GDM1 (cell line): ENCODE measurements at regions not wholly inside any gene's neighbourhood (a gene's known extent, or its start where the extent isn't known, plus 50 kb on each side); places are given as distances from the start of the nearest gene placed in this dataset.

Experiments
- DNase-seq: peaks from one replicate; lab custom pipeline; 2025; lab: John Stamatoyannopoulos, UW

GRCh38 chr1:57996400-57996799 is 550.1 kb downstream of the OMA1 start:
- no peak for DNase-seq

GRCh38 chr1:57991289-57991688 is 555.2 kb downstream of the OMA1 start:
- DNase-seq, result no peak

GRCh38 chr1:57989877-57990276 is 556.6 kb downstream of the OMA1 start:
- DNase-seq, result no peak

- no peak for DNase-seq
Measured at GRCh38 chr1:57987523-57987922, 559.0 kb downstream of the OMA1 start.

GRCh38 chr1:57986432-57986831 is 560.1 kb downstream of the OMA1 start:
- no peak for DNase-seq

- no peak for DNase-seq
Measured at GRCh38 chr1:57984277-57984676, 560.4 kb upstream of the DAB1 start.

GRCh38 chr1:57983441-57983840 is 559.6 kb upstream of the DAB1 start:
- no peak for DNase-seq

GRCh38 chr1:57982852-57983251 is 559.0 kb upstream of the DAB1 start:
- DNase-seq, result no peak

GRCh38 chr1:57976216-57976615 is 552.4 kb upstream of the DAB1 start:
- DNase-seq, result no peak

GRCh38 chr1:57968321-57968720 is 544.5 kb upstream of the DAB1 start:
- no peak for DNase-seq

- no peak for DNase-seq
Measured at GRCh38 chr1:57966751-57967406, 543.0 kb upstream of the DAB1 start.

- no peak for DNase-seq
Measured at GRCh38 chr1:57966340-57966739, 542.5 kb upstream of the DAB1 start.

- no peak for DNase-seq
Measured at GRCh38 chr1:57963581-57963980, 539.7 kb upstream of the DAB1 start.

GRCh38 chr1:57959531-57960241 is 535.8 kb upstream of the DAB1 start:
- DNase-seq, result no peak

GRCh38 chr1:57957576-57957975 is 533.7 kb upstream of the DAB1 start:
- DNase-seq, result no peak

- no peak for DNase-seq
Measured at GRCh38 chr1:57951390-57951789, 527.5 kb upstream of the DAB1 start.

GRCh38 chr1:57949168-57949567 is 525.3 kb upstream of the DAB1 start:
- DNase-seq, result no peak

- no peak for DNase-seq
Measured at GRCh38 chr1:57947471-57947870, 523.6 kb upstream of the DAB1 start.

- no peak for DNase-seq
Measured at GRCh38 chr1:57945045-57945444, 521.2 kb upstream of the DAB1 start.

- DNase-seq, result no peak
Measured at GRCh38 chr1:57943365-57943764, 519.5 kb upstream of the DAB1 start.

- DNase-seq, result no peak
Measured at GRCh38 chr1:57934745-57935144, 510.9 kb upstream of the DAB1 start.

GRCh38 chr1:57927003-57927402 is 503.1 kb upstream of the DAB1 start:
- no peak for DNase-seq

GRCh38 chr1:57926025-57926552 is 502.2 kb upstream of the DAB1 start:
- no peak for DNase-seq

- DNase-seq, result no peak
Measured at GRCh38 chr1:57925226-57925625, 501.4 kb upstream of the DAB1 start.
